HCT116 (cell line): ENCODE measurements at regions not wholly inside any gene's neighbourhood (a gene's known extent, or its start where the extent isn't known, plus 50 kb on each side); places are given as distances from the start of the nearest gene placed in this dataset.

Experiments
- ATAC-seq: fragments of 200-7000 bp; cut with Tn5 transposase; 2 replicates; pipeline ENCODE4 v1.9.1; 2020; ENCODE audit warnings: mild to moderate bottlenecking, moderate library complexity
- BruUV-seq: library from RNA; stranded (reverse); fragments of 400-500 nt; replicated peaks from 2 replicates; lab custom pipeline; 2021; lab: Mats Ljungman, UMichigan
- CTCF ChIA-PET: fragments of 300-600 bp; sonication (Branson Sonifier 250); formaldehyde crosslinking; loops from one replicate; lab custom pipeline; 2021; ENCODE audit warnings: antibody characterized with exemption; lab: Charles Lee
- POLR2A ChIA-PET: fragments of 300-600, 350-600 bp; sonication (Branson Sonifier 250); formaldehyde crosslinking; loops from one replicate; lab custom pipeline; 2021; ENCODE audit warnings: antibody characterized with exemption; lab: Charles Lee
- RAD21 ChIA-PET, 2 experiments: fragments of 300-600 bp; sonication (Branson Sonifier 250); formaldehyde crosslinking; loops; one replicate each; lab custom pipeline; 2023; ENCODE audit warnings: low total read pairs in 2 of 2; ENCODE audit not compliant: uncharacterized antibody in 2 of 2, unreplicated experiment in 2 of 2, low non-redundant PET in 1 of 2; lab: Charles Lee
- DNase-seq: peaks from one replicate; pipeline ENCODE4 v3.0.0-alpha.2; 2010; ENCODE audit warnings: low read depth, low spot score
- H2AFZ ChIP-seq: fragments of 200-600 bp; shearing (Covaris generic), sonication (generic); 2 replicates; pipeline ENCODE4 v1.6.1; 2017; ENCODE audit warnings: low read depth, mixed run types, mixed read lengths, antibody characterized with exemption, low read length; ENCODE audit not compliant: poor library complexity, severe bottlenecking
- H3K27ac ChIP-seq: 2 replicates; pipeline ENCODE4 v1.5.1; 2012; ENCODE audit warnings: low read depth, low read length
- H3K27me3 ChIP-seq: fragments of 200-600 bp; sonication (generic); 2 replicates; pipeline ENCODE4 v1.6.1; 2016; ENCODE audit warnings: mixed run types, low read length, mixed read lengths; ENCODE audit not compliant: insufficient read depth
- H3K36me3 ChIP-seq, 2 experiments: fragments of 200-500 bp in 1 of 2; fragments of 200-600 bp in 1 of 2; sonication (Bioruptor generic) in 1 of 2; sonication (generic) in 1 of 2; 2 replicates each; pipeline versions ENCODE4 v1.5.1 to v1.6.1; 2014 to 2016; ENCODE audit warnings: low read length in 2 of 2, inconsistent platforms in 1 of 2, mixed read lengths in 1 of 2, mixed run types in 1 of 2; ENCODE audit not compliant: insufficient read depth in 2 of 2, control insufficient read depth in 1 of 2
- H3K4me1 ChIP-seq, 2 experiments: fragments of 200-600 bp in 1 of 2; sonication (generic) in 1 of 2; 2 replicates each; pipeline versions ENCODE4 v1.5.1 to v1.6.1; 2012 to 2017; ENCODE audit warnings: low read length in 2 of 2, inconsistent platforms in 1 of 2, mild to moderate bottlenecking in 1 of 2, mixed read lengths in 1 of 2, mixed run types in 1 of 2, moderate library complexity in 1 of 2; ENCODE audit not compliant: insufficient read depth in 2 of 2, control insufficient read depth in 1 of 2
- H3K4me2 ChIP-seq: fragments of 200-600 bp; sonication (generic); 2 replicates; pipeline ENCODE4 v1.6.1; 2017; ENCODE audit warnings: mixed run types, low read length, mixed read lengths
- H3K4me3 ChIP-seq, 2 experiments: fragments of 200-600 bp in 1 of 2; sonication (generic) in 1 of 2; replicated peaks in 1 of 2; 2 replicates each; pipeline ENCODE4 v1.5.1; 2011 to 2016; ENCODE audit warnings: low read length in 2 of 2, control low read depth in 1 of 2, low read depth in 1 of 2, mild to moderate bottlenecking in 1 of 2, mixed read lengths in 1 of 2, mixed run types in 1 of 2
- H3K79me2 ChIP-seq: fragments of 200-600 bp; sonication (generic); 2 replicates; pipeline ENCODE4 v1.6.1; 2017; ENCODE audit warnings: mild to moderate bottlenecking, mixed run types, low read length, moderate library complexity, mixed read lengths; ENCODE audit not compliant: insufficient read depth
- H3K9ac ChIP-seq: fragments of 200-600 bp; sonication (generic); 2 replicates; pipeline ENCODE4 v1.6.1; 2016; ENCODE audit warnings: low read length, mixed read lengths
- H3K9me2 ChIP-seq: fragments of 200-600 bp; sonication (generic), shearing (Covaris generic); 2 replicates; pipeline ENCODE4 v1.6.1; 2017; ENCODE audit warnings: mixed run types, mild to moderate bottlenecking, moderate library complexity; ENCODE audit not compliant: insufficient read depth
- H3K9me3 ChIP-seq, 2 experiments: fragments of 200-500 bp in 1 of 2; fragments of 200-600 bp in 1 of 2; sonication (Bioruptor generic) in 1 of 2; sonication (generic) in 1 of 2; 2 replicates each; pipeline ENCODE4 v1.6.1; 2014 to 2017; ENCODE audit warnings: low read length in 2 of 2, mixed read lengths in 2 of 2, inconsistent platforms in 1 of 2, low read depth in 1 of 2, mild to moderate bottlenecking in 1 of 2, mixed run types in 1 of 2, moderate library complexity in 1 of 2; ENCODE audit not compliant: control insufficient read depth in 1 of 2, insufficient read depth in 1 of 2
- H4K20me1 ChIP-seq: fragments of 200-600 bp; sonication (generic), shearing (Covaris generic); 2 replicates; pipeline ENCODE4 v1.6.1; 2017; ENCODE audit warnings: mixed run types, mild to moderate bottlenecking, moderate library complexity; ENCODE audit not compliant: insufficient read depth
- CBX3 ChIP-seq: IDR thresholded peaks from 2 replicates; pipeline ENCODE4 v1.6.1; 2012; ENCODE audit warnings: low read depth
- CEBPB ChIP-seq: IDR thresholded peaks from 2 replicates; pipeline ENCODE4 v1.6.1; 2012; ENCODE audit warnings: low read depth
- EGR1 ChIP-seq: IDR thresholded peaks from 2 replicates; pipeline ENCODE4 v1.6.1; 2012; ENCODE audit warnings: low read depth
- ELF1 ChIP-seq: IDR thresholded peaks from 2 replicates; pipeline ENCODE4 v1.6.1; 2012; ENCODE audit warnings: low read depth, borderline replicate concordance
- EZH2 ChIP-seq: fragments of 200-600 bp; sonication (generic); IDR thresholded peaks from 2 replicates; pipeline ENCODE4 v1.6.1; 2017; ENCODE audit warnings: antibody characterized with exemption, mixed run types
- EZH2phosphoT487 ChIP-seq: fragments of 200-600 bp; IDR thresholded peaks from 2 replicates; pipeline ENCODE4 v1.6.1; 2018; ENCODE audit warnings: antibody characterized with exemption, borderline replicate concordance
- FOSL1 ChIP-seq: IDR thresholded peaks from 2 replicates; pipeline ENCODE4 v1.6.1; 2012; ENCODE audit warnings: low read depth
- JUND ChIP-seq: IDR thresholded peaks from 2 replicates; pipeline ENCODE4 v1.6.1; 2012
- RAD21 ChIP-seq: IDR thresholded peaks from 2 replicates; pipeline ENCODE4 v1.6.1; 2012; ENCODE audit warnings: low read depth, mild to moderate bottlenecking
- SIN3A ChIP-seq: IDR thresholded peaks from 2 replicates; pipeline ENCODE4 v1.6.1; 2012; ENCODE audit warnings: low read depth
- SP1 ChIP-seq: IDR thresholded peaks from 2 replicates; pipeline ENCODE4 v1.6.1; 2012; ENCODE audit warnings: low read depth
- TCF7L2 ChIP-seq: IDR thresholded peaks from 2 replicates; pipeline ENCODE4 v1.7.0; 2011; ENCODE audit warnings: borderline replicate concordance, inconsistent platforms; ENCODE audit not compliant: insufficient read depth, insufficient read length; ENCODE audit errors: extremely low read depth
- YY1 ChIP-seq: IDR thresholded peaks from 2 replicates; pipeline ENCODE4 v1.6.1; 2011; ENCODE audit warnings: low read length, low read depth, moderate library complexity, mild to moderate bottlenecking; ENCODE audit not compliant: insufficient replicate concordance; ENCODE audit errors: extremely low read depth
- ZFX ChIP-seq: fragments of 450-650 bp; IDR thresholded peaks from 2 replicates; pipeline ENCODE4 v1.6.1; 2017
- intact Hi-C: fragments of 100-400 bp; cut with micrococcal nuclease; formaldehyde crosslinking; loops from 2 replicates; pipeline ENCODE4 v1.10.0; 2022
- TF ChIP-seq, protein P1 (sequence below): IDR thresholded peaks from 2 replicates; pipeline ENCODE4 v1.6.1; 2012; ENCODE audit warnings: low read depth
- TF ChIP-seq, protein P2 (sequence below), 3 experiments: fragments of 200-600 bp in 1 of 3; sonication (generic) in 1 of 3; IDR thresholded peaks in 2 of 3; conservative IDR thresholded peaks in 1 of 3; 2 replicates each; pipeline ENCODE4 v1.5.1; 2012 to 2017; ENCODE audit warnings: low read depth in 2 of 3, low read length in 2 of 3, antibody characterized with exemption in 1 of 3, borderline replicate concordance in 1 of 3, control low read depth in 1 of 3, mild to moderate bottlenecking in 1 of 3, mixed read lengths in 1 of 3, mixed run types in 1 of 3, moderate library complexity in 1 of 3; ENCODE audit not compliant: insufficient read depth in 1 of 3
- TF ChIP-seq, protein P3 (sequence below): IDR thresholded peaks from 2 replicates; pipeline ENCODE4 v1.6.1; 2012

DNA sequence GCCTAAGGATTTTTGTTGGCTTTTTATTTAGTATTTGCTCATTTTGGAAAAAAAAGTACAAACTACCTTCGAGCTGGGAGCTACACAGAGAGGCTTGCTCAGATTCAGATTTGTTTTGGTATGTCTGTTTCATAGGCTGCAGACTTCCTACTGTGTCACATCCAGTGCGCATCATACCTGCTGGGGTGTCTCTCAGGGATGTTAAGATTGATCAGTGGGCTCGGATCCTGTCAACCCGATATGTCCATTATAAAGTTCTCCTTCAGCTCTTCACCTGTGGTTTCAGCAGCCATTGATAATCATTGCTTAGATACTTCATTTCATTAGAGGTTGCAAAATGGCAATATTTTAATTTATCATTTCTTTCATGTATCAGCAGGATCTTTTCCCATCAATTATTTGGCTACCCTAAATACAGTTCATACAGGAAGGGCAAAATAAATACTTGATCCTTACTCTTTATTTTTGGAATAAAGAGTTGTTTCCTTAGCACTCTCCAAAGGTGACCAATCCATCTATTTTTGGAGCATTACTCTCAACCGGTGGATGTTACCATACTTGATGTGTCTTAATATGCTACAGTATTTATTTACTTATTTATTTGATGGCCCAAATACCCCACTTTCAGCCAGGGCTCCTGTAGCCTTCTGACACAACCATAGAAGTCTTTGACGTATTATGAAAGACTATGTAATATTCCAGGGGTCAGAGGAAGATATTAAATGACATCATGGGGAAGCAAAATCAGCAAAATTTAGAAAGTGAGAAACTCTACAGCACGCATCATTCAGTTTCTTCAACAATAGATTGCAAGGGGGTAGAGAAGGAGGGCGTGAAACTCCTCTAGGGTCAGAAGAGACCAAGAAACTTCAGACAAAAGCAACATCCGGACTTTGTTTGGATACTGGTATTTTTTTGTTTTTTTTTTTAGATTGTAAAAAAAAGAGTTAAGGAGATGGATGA is 55.3 kb upstream of the HNRNPU start:
- H3K27ac ChIP-seq, result no peak overlapping the region
- H3K9ac ChIP-seq, result peak overlapping the region; percentile 47
- no peaks in the 10 kb centered on the region for H3K27me3 ChIP-seq
- CTCF ChIA-PET, result no interaction called here
- H3K4me3 ChIP-seq, result peak overlapping the region; percentile 42 to 49
- ATAC-seq (peak; percentile 56), DNase-seq (no peak)
- H4K20me1 ChIP-seq, result no peaks in the 10 kb centered on the region
- no peaks in the 10 kb centered on the region for H3K9me2 ChIP-seq
- intact Hi-C loops, result no loop called here
- TF ChIP-seq EZH2phosphoT487 (no peak), YY1 (no peak), TCF7L2 (no peak), ELF1 (no peak), ZFX (no peak), EGR1 (no peak), SIN3A (no peak), CEBPB (no peak), FOSL1 (no peak), SP1 (no peak), JUND (no peak), CBX3 (no peak), EZH2 (no peak), RAD21 (no peak)
- TF ChIP-seq, protein P1, sequence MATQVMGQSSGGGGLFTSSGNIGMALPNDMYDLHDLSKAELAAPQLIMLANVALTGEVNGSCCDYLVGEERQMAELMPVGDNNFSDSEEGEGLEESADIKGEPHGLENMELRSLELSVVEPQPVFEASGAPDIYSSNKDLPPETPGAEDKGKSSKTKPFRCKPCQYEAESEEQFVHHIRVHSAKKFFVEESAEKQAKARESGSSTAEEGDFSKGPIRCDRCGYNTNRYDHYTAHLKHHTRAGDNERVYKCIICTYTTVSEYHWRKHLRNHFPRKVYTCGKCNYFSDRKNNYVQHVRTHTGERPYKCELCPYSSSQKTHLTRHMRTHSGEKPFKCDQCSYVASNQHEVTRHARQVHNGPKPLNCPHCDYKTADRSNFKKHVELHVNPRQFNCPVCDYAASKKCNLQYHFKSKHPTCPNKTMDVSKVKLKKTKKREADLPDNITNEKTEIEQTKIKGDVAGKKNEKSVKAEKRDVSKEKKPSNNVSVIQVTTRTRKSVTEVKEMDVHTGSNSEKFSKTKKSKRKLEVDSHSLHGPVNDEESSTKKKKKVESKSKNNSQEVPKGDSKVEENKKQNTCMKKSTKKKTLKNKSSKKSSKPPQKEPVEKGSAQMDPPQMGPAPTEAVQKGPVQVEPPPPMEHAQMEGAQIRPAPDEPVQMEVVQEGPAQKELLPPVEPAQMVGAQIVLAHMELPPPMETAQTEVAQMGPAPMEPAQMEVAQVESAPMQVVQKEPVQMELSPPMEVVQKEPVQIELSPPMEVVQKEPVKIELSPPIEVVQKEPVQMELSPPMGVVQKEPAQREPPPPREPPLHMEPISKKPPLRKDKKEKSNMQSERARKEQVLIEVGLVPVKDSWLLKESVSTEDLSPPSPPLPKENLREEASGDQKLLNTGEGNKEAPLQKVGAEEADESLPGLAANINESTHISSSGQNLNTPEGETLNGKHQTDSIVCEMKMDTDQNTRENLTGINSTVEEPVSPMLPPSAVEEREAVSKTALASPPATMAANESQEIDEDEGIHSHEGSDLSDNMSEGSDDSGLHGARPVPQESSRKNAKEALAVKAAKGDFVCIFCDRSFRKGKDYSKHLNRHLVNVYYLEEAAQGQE, result no peak
- TF ChIP-seq, protein P2, sequence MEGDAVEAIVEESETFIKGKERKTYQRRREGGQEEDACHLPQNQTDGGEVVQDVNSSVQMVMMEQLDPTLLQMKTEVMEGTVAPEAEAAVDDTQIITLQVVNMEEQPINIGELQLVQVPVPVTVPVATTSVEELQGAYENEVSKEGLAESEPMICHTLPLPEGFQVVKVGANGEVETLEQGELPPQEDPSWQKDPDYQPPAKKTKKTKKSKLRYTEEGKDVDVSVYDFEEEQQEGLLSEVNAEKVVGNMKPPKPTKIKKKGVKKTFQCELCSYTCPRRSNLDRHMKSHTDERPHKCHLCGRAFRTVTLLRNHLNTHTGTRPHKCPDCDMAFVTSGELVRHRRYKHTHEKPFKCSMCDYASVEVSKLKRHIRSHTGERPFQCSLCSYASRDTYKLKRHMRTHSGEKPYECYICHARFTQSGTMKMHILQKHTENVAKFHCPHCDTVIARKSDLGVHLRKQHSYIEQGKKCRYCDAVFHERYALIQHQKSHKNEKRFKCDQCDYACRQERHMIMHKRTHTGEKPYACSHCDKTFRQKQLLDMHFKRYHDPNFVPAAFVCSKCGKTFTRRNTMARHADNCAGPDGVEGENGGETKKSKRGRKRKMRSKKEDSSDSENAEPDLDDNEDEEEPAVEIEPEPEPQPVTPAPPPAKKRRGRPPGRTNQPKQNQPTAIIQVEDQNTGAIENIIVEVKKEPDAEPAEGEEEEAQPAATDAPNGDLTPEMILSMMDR (IDR thresholded peaks at IDR 0.05 in 2 of 3, conservative IDR thresholded peaks at IDR 0.05 in 1 of 3; ENCODE audit: borderline replicate concordance in 1 of 3, insufficient read depth in 1 of 3, low read depth in 2 of 3, low read length in 2 of 3), result no peak
- TF ChIP-seq, protein P3, sequence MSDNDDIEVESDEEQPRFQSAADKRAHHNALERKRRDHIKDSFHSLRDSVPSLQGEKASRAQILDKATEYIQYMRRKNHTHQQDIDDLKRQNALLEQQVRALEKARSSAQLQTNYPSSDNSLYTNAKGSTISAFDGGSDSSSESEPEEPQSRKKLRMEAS, result no peak
- RAD21 ChIA-PET, result no interaction called here
- no TSS peak for BruUV-seq
- peak overlapping the region; percentile 82 for H3K4me2 ChIP-seq
- H3K4me1 ChIP-seq, result peaks cover 6 to 14% of the 10 kb centered on the region in 2 experiments; a peak in 3 of 4 replicates
- no peaks in the 10 kb centered on the region for H3K79me2 ChIP-seq
- peak overlapping the region; percentile 98 for H2AFZ ChIP-seq
- H3K36me3 ChIP-seq, result no peaks in the 10 kb centered on the region
- no peaks in the 10 kb centered on the region for H3K9me3 ChIP-seq
- POLR2A ChIA-PET, result no interaction called here
